Transverse colon (tissue), 4 donors: ENCODE measurements at regions not wholly inside any gene's neighbourhood (a gene's known extent, or its start where the extent isn't known, plus 50 kb on each side); places are given as distances from the start of the nearest gene placed in this dataset.

Experiments used
- DNase-seq: peaks from one replicate; pipeline ENCODE4 v3.0.0-alpha.2; 2019
- H3K27ac ChIP-seq, 4 donors: fragments of 200-600 bp; sonication (generic); 2 replicates each; pipeline ENCODE4 v1.5.1; 2016 to 2018; ENCODE audit warnings: inconsistent platforms in 4 of 4
- H3K27me3 ChIP-seq: fragments of 200-600 bp; sonication (generic); 2 replicates; pipeline ENCODE4 v1.5.1; 2017; ENCODE audit warnings: inconsistent platforms
- H3K36me3 ChIP-seq, 4 donors: fragments of 200-600 bp; sonication (generic); 2 replicates each; pipeline ENCODE4 v1.5.1; 2017 to 2019; ENCODE audit warnings: inconsistent platforms in 4 of 4
- H3K4me1 ChIP-seq, 4 donors: fragments of 200-600 bp; sonication (generic); 2 replicates each; pipeline ENCODE4 v1.5.1; 2017 to 2020; ENCODE audit warnings: inconsistent platforms in 4 of 4
- H3K4me3 ChIP-seq, 4 donors: fragments of 200-600 bp; sonication (generic); 1 replicate in 1 of 4; 2 replicates in 3 of 4; pipeline versions ENCODE4 v1.5.1 to v1.6.1; 2017 to 2019; ENCODE audit warnings: inconsistent platforms in 4 of 4
- H3K9me3 ChIP-seq, 2 donors: fragments of 200-600 bp; sonication (generic); 2 replicates each; pipeline ENCODE4 v1.5.1; 2017 to 2019; ENCODE audit warnings: inconsistent platforms in 2 of 2
- EP300 ChIP-seq: sonication (generic); formaldehyde crosslinking; IDR thresholded peaks from one replicate; pipeline ENCODE4 v1.6.1; 2017; ENCODE audit warnings: antibody characterized with exemption, low read depth
- POLR2A ChIP-seq: fragments of 450-650 bp; IDR thresholded peaks from one replicate; pipeline ENCODE4 v1.6.1; 2016; ENCODE audit warnings: antibody characterized with exemption, mild to moderate bottlenecking, moderate library complexity
- POLR2AphosphoS5 ChIP-seq, 3 donors: sonication (generic); formaldehyde crosslinking; IDR thresholded peaks; one replicate each; pipeline ENCODE4 v1.6.1; 2016; ENCODE audit warnings: antibody characterized with exemption in 3 of 3
- WGBS, 2 donors: methylation state at CpG; one replicate each; pipeline ENCODE4 v1.1.5; 2018; ENCODE audit warnings: low coverage in 1 of 2; 5-methylcytosine and 5-hydroxymethylcytosine counted together
- in situ Hi-C, 4 donors: fragments of 200-750 bp; cut with MboI; loops; one replicate each; pipeline versions ENCODE4 v1.15.0 to v1.15.1; 2017; ENCODE audit warnings: low sequenced_read_pairs in 3 of 4, low pct_ligation_motif_present in 1 of 4, low pct_unique_long_range_greater_than_20kb in 1 of 4
- intact Hi-C: fragments of 100-400 bp; cut with DNase I; formaldehyde crosslinking; loops from one replicate; pipeline ENCODE4 v1.15.1; 2023; ENCODE audit warnings: low total_unique reads
- small RNA-seq, 4 donors: library from RNA; depleted of rRNA; stranded (forward); fragments of <200 nt; gene quantifications; one replicate each; pipeline ENCODE3, GENCODE V24; 2016
- TF ChIP-seq, protein P1 (sequence below), 5 experiments: fragments of 200-600 bp in 3 of 5; fragments of 450-650 bp in 2 of 5; sonication (generic) in 3 of 5; IDR thresholded peaks; 1 replicate in 2 of 5; 2 replicates in 3 of 5; pipeline ENCODE4 v1.5.1; 2016 to 2017; ENCODE audit warnings: antibody characterized with exemption in 5 of 5, inconsistent platforms in 3 of 5, mild to moderate bottlenecking in 2 of 5, moderate library complexity in 1 of 5

DNA sequence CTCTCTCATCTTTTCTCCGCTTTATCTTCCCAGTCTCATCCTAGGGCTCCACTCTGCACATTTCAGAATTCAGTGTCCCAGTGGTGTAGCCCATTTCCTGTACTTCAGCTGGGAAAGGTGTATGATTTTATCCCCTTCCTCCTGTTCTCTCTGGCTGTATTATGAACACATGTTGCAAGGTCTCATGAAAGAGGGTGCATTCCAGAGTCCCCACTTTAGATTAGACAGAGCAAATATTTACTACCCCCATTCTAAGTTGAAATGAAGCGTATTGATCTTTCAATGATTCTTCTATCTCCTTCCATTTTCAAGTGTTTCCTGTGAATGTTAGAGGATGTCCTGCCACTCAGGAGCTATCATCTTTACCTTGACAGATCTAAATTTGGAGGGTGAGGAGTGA is 123.2 kb downstream of the WIF1 start:
- intact Hi-C loops, result no loop called here
- no peaks in the 10 kb centered on the region for H3K27me3 ChIP-seq
- no peaks in the 10 kb centered on the region for H3K36me3 ChIP-seq
- WGBS, 2 donors, result 82 to 87% methylated on average over 2 of the region's 2 CpGs
- no peak overlapping the region for H3K27ac ChIP-seq
- H3K4me3 ChIP-seq, result no peak overlapping the region
- no peaks in the 10 kb centered on the region for H3K9me3 ChIP-seq
- no peak for DNase-seq
- H3K4me1 ChIP-seq, result peaks cover 0 to 4% (median 0%) of the 10 kb centered on the region in 4 donors
- in situ Hi-C loops, result no loop called here
- TF ChIP-seq, protein P1, sequence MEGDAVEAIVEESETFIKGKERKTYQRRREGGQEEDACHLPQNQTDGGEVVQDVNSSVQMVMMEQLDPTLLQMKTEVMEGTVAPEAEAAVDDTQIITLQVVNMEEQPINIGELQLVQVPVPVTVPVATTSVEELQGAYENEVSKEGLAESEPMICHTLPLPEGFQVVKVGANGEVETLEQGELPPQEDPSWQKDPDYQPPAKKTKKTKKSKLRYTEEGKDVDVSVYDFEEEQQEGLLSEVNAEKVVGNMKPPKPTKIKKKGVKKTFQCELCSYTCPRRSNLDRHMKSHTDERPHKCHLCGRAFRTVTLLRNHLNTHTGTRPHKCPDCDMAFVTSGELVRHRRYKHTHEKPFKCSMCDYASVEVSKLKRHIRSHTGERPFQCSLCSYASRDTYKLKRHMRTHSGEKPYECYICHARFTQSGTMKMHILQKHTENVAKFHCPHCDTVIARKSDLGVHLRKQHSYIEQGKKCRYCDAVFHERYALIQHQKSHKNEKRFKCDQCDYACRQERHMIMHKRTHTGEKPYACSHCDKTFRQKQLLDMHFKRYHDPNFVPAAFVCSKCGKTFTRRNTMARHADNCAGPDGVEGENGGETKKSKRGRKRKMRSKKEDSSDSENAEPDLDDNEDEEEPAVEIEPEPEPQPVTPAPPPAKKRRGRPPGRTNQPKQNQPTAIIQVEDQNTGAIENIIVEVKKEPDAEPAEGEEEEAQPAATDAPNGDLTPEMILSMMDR (IDR thresholded peaks at IDR 0.05), result no peak
- TF ChIP-seq POLR2AphosphoS5 (IDR thresholded peaks at IDR 0.05) (no peak), POLR2A (no peak), EP300 (no peak)

DNA sequence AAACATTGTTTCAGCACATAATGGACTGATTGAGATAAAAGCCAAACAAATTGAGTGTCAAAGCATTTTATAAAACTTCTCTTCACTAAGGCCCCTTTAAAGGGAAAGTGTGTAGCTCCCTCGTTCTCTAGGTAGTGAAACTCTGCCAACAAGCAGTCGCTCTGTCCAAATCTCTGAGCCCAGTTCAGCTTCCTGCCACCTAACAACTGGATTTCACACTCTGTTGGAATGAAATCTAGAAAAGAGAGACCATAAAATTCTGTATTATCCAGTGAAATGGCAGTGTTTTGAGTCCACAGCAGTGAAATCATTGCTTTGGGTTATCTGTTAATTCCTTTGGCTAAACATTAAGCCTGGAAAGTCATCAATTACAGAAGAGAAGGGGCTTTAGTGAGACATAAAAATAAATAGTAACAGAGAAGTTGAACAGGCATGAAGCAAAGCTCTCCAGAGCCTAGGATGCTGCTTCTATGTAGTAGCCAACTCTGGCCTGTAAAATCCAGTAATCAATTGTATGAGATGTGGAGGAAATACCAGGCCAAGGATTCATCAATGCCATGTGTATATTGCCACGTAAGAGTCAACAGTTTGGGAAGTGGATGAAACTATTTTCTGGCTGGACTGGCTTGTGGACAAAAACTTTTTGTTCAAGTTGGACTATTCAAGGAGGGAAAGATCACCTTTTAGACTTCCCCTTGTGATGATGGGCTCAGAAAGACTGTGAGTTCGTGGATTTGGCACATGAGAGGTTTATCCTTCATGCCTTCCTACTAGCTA is 122.5 kb downstream of the WIF1 start:
- in situ Hi-C loops, result no loop called here
- 27 to 34% methylated on average over 2 to 4 of the region's 4 CpGs for WGBS, 2 donors
- Histone ChIP-seq H3K27me3 (no peaks in the 10 kb centered on the region), H3K4me1 (peaks cover 0 to 4% (median 0%) of the 10 kb centered on the region in 4 donors), H3K4me3 (no peak overlapping the region), H3K27ac (no peak overlapping the region), H3K36me3 (no peaks in the 10 kb centered on the region), H3K9me3 (no peaks in the 10 kb centered on the region)
- intact Hi-C loops, result no loop called here
- no peak for DNase-seq
- TF ChIP-seq POLR2A (no peak), POLR2AphosphoS5 (IDR thresholded peaks at IDR 0.05) (no peak), EP300 (no peak)

DNA sequence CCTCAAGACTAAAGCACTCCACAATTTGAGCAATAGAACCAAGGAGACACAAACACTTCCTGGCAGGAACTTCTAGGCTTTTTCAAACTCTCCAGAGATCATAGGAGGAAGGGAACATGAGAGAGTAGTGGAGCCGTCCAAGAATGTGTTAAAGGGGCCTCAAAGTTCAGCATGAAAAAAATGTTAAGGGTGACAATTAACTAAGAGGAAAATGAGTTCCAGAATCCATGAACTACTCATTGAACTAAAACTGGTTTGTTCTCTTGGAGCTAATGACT is 122.0 kb downstream of the WIF1 start:
- Histone ChIP-seq H3K27me3 (no peaks in the 10 kb centered on the region), H3K9me3 (no peaks in the 10 kb centered on the region), H3K27ac (no peak overlapping the region), H3K4me1 (peaks cover 0 to 4% (median 0%) of the 10 kb centered on the region in 4 donors), H3K4me3 (no peak overlapping the region), H3K36me3 (no peaks in the 10 kb centered on the region)
- in situ Hi-C loops (no loop called here), intact Hi-C loops (no loop called here)
- TF ChIP-seq, protein P1 (IDR thresholded peaks at IDR 0.05), result no peak
- TF ChIP-seq EP300 (no peak), POLR2AphosphoS5 (IDR thresholded peaks at IDR 0.05) (no peak), POLR2A (no peak)
- no peak for DNase-seq
- WGBS, 2 donors, result 14 to 41% methylated on average over 1 of the region's 1 CpG

Small RNA genes in the stretch of these regions (small RNA-seq; reads per million reads assigned to genes)
- 0 reads per million in 4 donors for gene RNU6ATAC42P
